Hepatocyte (in vitro differentiated cells): ENCODE measurements at regions not wholly inside any gene's neighbourhood (a gene's known extent, or its start where the extent isn't known, plus 50 kb on each side); places are given as distances from the start of the nearest gene placed in this dataset.

Experiments used
- DNase-seq: peaks from one replicate; pipeline ENCODE4 v3.0.0-alpha.2; 2016; ENCODE audit warnings: low spot score
- H2AFZ ChIP-seq: fragments of 200-600 bp; sonication (generic); 2 replicates; pipeline ENCODE4 v1.6.0; 2016; ENCODE audit warnings: antibody characterized with exemption, mild to moderate bottlenecking
- H3K27ac ChIP-seq: fragments of 200-600 bp; sonication (generic); 2 replicates; pipeline ENCODE4 v1.5.1; 2016; ENCODE audit warnings: mild to moderate bottlenecking
- H3K27me3 ChIP-seq: fragments of 200-600 bp; sonication (generic); 2 replicates; pipeline ENCODE4 v1.6.1; 2016
- H3K36me3 ChIP-seq: fragments of 200-600 bp; sonication (generic); replicated peaks from 2 replicates; pipeline ENCODE4 v1.5.1; 2016; ENCODE audit warnings: low read depth; ENCODE audit not compliant: insufficient read depth
- H3K4me1 ChIP-seq: fragments of 200-600 bp; sonication (generic); 2 replicates; pipeline ENCODE4 v1.5.1; 2016; ENCODE audit warnings: mild to moderate bottlenecking, moderate library complexity; ENCODE audit not compliant: insufficient read depth
- H3K4me2 ChIP-seq: fragments of 200-600 bp; sonication (generic); 2 replicates; pipeline ENCODE4 v1.6.0; 2016
- H3K4me3 ChIP-seq: fragments of 200-600 bp; sonication (generic); 2 replicates; pipeline ENCODE4 v1.5.1; 2016; ENCODE audit warnings: mild to moderate bottlenecking
- H3K79me2 ChIP-seq: fragments of 200-600 bp; sonication (generic); 2 replicates; pipeline ENCODE4 v1.6.0; 2017; ENCODE audit warnings: mild to moderate bottlenecking
- H3K9me2 ChIP-seq: fragments of 200-600 bp; sonication (generic); replicated peaks from 2 replicates; pipeline ENCODE4 v1.6.0; 2017; ENCODE audit warnings: mild to moderate bottlenecking; ENCODE audit not compliant: insufficient read depth
- H3K9me3 ChIP-seq: fragments of 200-600 bp; sonication (generic); 2 replicates; pipeline ENCODE4 v1.5.1; 2016; ENCODE audit warnings: low read depth, mild to moderate bottlenecking
- H4K20me1 ChIP-seq: fragments of 200-600 bp; sonication (generic); 2 replicates; pipeline ENCODE4 v1.6.0; 2016; ENCODE audit warnings: mild to moderate bottlenecking; ENCODE audit not compliant: insufficient read depth, poor library complexity, severe bottlenecking
- CTCF ChIP-seq: fragments of 200-600 bp; sonication (generic); IDR thresholded peaks from 2 replicates; pipeline ENCODE4 v1.5.1; 2016; ENCODE audit warnings: antibody characterized with exemption, mild to moderate bottlenecking; ENCODE audit not compliant: poor library complexity
- EZH2 ChIP-seq: fragments of 200-600 bp; sonication (generic); IDR thresholded peaks from 2 replicates; pipeline ENCODE4 v1.6.1; 2016; ENCODE audit warnings: antibody characterized with exemption, mild to moderate bottlenecking, borderline replicate concordance
- EZH2phosphoT487 ChIP-seq: fragments of 200-600 bp; sonication (generic); IDR thresholded peaks from one replicate; pipeline ENCODE4 v1.6.1; 2018; ENCODE audit warnings: antibody characterized with exemption, mild to moderate bottlenecking, low read depth, moderate library complexity; ENCODE audit not compliant: unreplicated experiment, severe bottlenecking
- WGBS: methylation state at CpG from one replicate; pipeline ENCODE4 v1.1.6; 2016; ENCODE audit warnings: low lambda C conversion rate; ENCODE audit errors: missing lambda C conversion rate; 5-methylcytosine and 5-hydroxymethylcytosine counted together

GRCh38 chr14:58817846-58818245, 180.1 kb downstream of the DACT1 start:
- Histone ChIP-seq H3K4me3 (no peak overlapping the region), H4K20me1 (no peaks in the 10 kb centered on the region), H3K9me3 (no peaks in the 10 kb centered on the region), H3K27ac (no peak overlapping the region), H2AFZ (no peak overlapping the region), H3K4me1 (peaks cover 12% of the 10 kb centered on the region), H3K36me3 (no peaks in the 10 kb centered on the region), H3K79me2 (no peaks in the 10 kb centered on the region), H3K27me3 (no peaks in the 10 kb centered on the region), H3K4me2 (no peak overlapping the region), H3K9me2 (no peaks in the 10 kb centered on the region)
- DNase-seq, result no peak
- WGBS, result 89% methylated on average over 1 of the region's 1 CpG
- TF ChIP-seq EZH2phosphoT487 (no peak), CTCF (no peak), EZH2 (no peak)

- H3K4me2 ChIP-seq, result no peak overlapping the region
- peaks cover 12% of the 10 kb centered on the region for H3K4me1 ChIP-seq
- WGBS, result 97% methylated on average over 4 of the region's 4 CpGs
- no peaks in the 10 kb centered on the region for H4K20me1 ChIP-seq
- no peaks in the 10 kb centered on the region for H3K79me2 ChIP-seq
- no peaks in the 10 kb centered on the region for H3K9me2 ChIP-seq
- H3K9me3 ChIP-seq, result no peaks in the 10 kb centered on the region
- no peak overlapping the region for H3K27ac ChIP-seq
- DNase-seq, result no peak
- TF ChIP-seq EZH2, result no peak
- TF ChIP-seq CTCF, result no peak
- no peak for TF ChIP-seq EZH2phosphoT487
- H2AFZ ChIP-seq, result no peak overlapping the region
- H3K4me3 ChIP-seq, result no peak overlapping the region
- H3K27me3 ChIP-seq, result no peaks in the 10 kb centered on the region
- H3K36me3 ChIP-seq, result no peaks in the 10 kb centered on the region
These were observed 182.3 kb downstream of the DACT1 start for GRCh38 chr14:58820032-58820431.

GRCh38 chr14:58821421-58821820, 183.7 kb downstream of the DACT1 start:
- 93% methylated on average over 3 of the region's 3 CpGs for WGBS
- TF ChIP-seq EZH2 (no peak), EZH2phosphoT487 (no peak), CTCF (no peak)
- Histone ChIP-seq H3K4me1 (no peaks in the 10 kb centered on the region), H2AFZ (no peak overlapping the region), H3K27ac (no peak overlapping the region), H3K79me2 (no peaks in the 10 kb centered on the region), H3K4me3 (no peak overlapping the region), H3K9me2 (no peaks in the 10 kb centered on the region), H3K4me2 (no peak overlapping the region), H3K27me3 (no peaks in the 10 kb centered on the region), H3K9me3 (no peaks in the 10 kb centered on the region), H4K20me1 (no peaks in the 10 kb centered on the region), H3K36me3 (no peaks in the 10 kb centered on the region)
- no peak for DNase-seq

- no peaks in the 10 kb centered on the region for H3K36me3 ChIP-seq
- H3K4me3 ChIP-seq, result no peak overlapping the region
- no peaks in the 10 kb centered on the region for H3K79me2 ChIP-seq
- H3K4me1 ChIP-seq, result no peaks in the 10 kb centered on the region
- no peak overlapping the region for H2AFZ ChIP-seq
- H3K27ac ChIP-seq, result no peak overlapping the region
- H3K9me3 ChIP-seq, result no peaks in the 10 kb centered on the region
- no peaks in the 10 kb centered on the region for H4K20me1 ChIP-seq
- no peak overlapping the region for H3K4me2 ChIP-seq
- WGBS, result 92% methylated on average over 2 of the region's 2 CpGs
- TF ChIP-seq EZH2phosphoT487, result no peak
- TF ChIP-seq EZH2, result no peak
- TF ChIP-seq CTCF, result no peak
- no peaks in the 10 kb centered on the region for H3K9me2 ChIP-seq
- no peak for DNase-seq
- no peaks in the 10 kb centered on the region for H3K27me3 ChIP-seq
These were observed 185.1 kb downstream of the DACT1 start for GRCh38 chr14:58822856-58823255.
